ENCODE measurements at regions not wholly inside any gene's neighbourhood (a gene's known extent, or its start where the extent isn't known, plus 50 kb on each side); places are given as distances from the start of the nearest gene placed in this dataset.

GRCh38 chr3:16667633-16668032, 62.4 kb upstream of the DAZL start:
- no peak for TF ChIP-seq CTCF (conservative IDR thresholded peaks at IDR 0.05 in 1 of 2, IDR thresholded peaks at IDR 0.05 in 1 of 2; ENCODE audit: extremely low read depth in 1 of 2, insufficient read depth in 1 of 2, low read depth in 1 of 2, low read length in 2 of 2)
- TF ChIP-seq EZH2 (IDR thresholded peaks at IDR 0.05; ENCODE audit: borderline replicate concordance, low read length), result no peak

Measured in mammary epithelial cell (primary cell).